ENCODE measurements at regions not wholly inside any gene's neighbourhood (a gene's known extent, or its start where the extent isn't known, plus 50 kb on each side); places are given as distances from the start of the nearest gene placed in this dataset.

DNA sequence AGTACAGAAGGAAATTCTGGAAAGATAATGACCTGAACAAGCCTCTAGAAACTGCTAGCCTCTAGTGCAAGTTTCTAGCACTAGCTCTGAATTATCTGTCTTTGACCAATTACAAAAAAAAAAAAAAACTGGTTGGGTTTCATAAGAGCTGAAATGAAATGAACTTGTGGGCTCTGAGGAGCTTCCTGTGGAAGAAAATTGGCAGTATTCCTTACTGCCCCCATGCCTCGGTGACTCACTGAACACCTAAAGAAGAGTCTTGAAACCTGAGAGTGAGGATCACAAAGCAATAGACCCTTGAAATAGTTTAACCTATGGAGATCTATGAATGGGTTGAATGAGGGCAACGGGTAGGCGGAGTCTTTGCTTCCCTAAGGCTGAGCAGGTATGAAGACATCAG, 263.6 kb upstream of the RASA1 start:
- Histone ChIP-seq H3K4me3 (ENCODE audit: low read length) (no peak overlapping the region), H3K4me1 (ENCODE audit: control insufficient read depth, insufficient read depth, low read length) (no peaks in the 10 kb centered on the region), H3K27ac (ENCODE audit: low read depth, low read length) (no peak overlapping the region), H3K9ac (ENCODE audit: low read length) (no peak overlapping the region), H3K27me3 (ENCODE audit: control insufficient read depth, insufficient read depth, low read length) (no peaks in the 10 kb centered on the region), H3K36me3 (ENCODE audit: control insufficient read depth, insufficient read depth, low read length) (no peaks in the 10 kb centered on the region)

DNA sequence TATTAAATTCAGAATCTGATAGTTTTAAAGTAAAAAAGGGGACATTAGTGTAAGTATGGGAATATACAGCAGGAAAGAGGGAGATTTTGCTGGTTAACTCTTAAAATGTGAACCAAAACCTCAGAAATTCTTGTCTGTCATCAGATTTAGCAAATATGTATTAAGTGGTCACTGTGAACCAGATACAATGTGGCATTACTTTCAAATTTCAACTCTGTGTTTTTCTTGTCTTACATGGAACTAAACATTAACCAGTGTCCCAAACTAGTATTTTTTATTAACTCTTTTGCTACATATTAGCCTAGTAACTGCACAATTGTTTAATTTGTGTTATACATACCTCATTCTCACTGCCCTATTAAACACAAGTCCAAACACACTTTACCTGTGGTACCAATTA, 259.9 kb upstream of the RASA1 start:
- no peaks in the 10 kb centered on the region for H3K4me1 ChIP-seq (ENCODE audit: control insufficient read depth, insufficient read depth, low read length)
- no peaks in the 10 kb centered on the region for H3K36me3 ChIP-seq (ENCODE audit: control insufficient read depth, insufficient read depth, low read length)
- no peak overlapping the region for H3K4me3 ChIP-seq (ENCODE audit: low read length)
- no peaks in the 10 kb centered on the region for H3K27me3 ChIP-seq (ENCODE audit: control insufficient read depth, insufficient read depth, low read length)
- H3K27ac ChIP-seq (ENCODE audit: low read depth, low read length): no peak overlapping the region
- H3K9ac ChIP-seq (ENCODE audit: low read length): no peak overlapping the region

DNA sequence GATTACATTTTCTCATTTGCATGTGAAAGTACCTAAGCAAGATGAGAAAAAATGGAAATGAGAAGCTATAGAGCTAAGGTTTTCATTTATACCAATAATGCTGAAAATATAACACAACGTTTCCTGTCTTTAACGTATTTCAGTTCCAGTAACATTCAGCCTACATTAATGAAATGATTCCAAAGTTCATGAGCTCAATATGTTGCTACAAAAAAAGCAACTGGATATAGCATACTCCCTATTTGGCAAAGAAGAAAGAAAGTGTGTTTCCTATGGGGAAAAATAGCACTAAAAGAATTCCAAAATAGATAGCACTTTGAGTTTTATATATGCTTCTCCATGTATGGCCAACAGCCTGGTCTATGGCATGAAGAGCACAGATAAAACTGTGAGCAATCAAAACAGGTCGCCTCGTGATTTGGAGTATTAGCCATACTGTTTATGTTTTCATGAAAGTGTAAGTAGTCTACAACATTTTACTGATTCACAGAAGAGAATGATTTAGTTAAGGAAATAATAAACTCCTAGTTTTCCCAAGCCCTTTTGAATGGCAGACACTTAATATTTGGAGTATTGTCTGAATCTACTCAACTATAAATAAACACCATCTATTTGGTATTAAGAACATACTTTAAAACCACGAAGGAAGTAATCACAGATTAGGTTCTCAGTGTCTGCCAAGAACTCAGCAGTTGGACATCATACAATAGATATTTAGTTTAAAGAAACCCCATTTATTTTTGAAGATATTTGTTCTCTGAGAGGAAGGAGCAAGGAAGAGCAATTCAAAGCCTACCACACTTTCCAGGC, 258.7 kb upstream of the RASA1 start:
- no peaks in the 10 kb centered on the region for H3K4me1 ChIP-seq (ENCODE audit: control insufficient read depth, insufficient read depth, low read length)
- H3K4me3 ChIP-seq (ENCODE audit: low read length): no peak overlapping the region
- H3K27ac ChIP-seq (ENCODE audit: low read depth, low read length): no peak overlapping the region
- no peaks in the 10 kb centered on the region for H3K36me3 ChIP-seq (ENCODE audit: control insufficient read depth, insufficient read depth, low read length)
- H3K9ac ChIP-seq (ENCODE audit: low read length): no peak overlapping the region
- no peaks in the 10 kb centered on the region for H3K27me3 ChIP-seq (ENCODE audit: control insufficient read depth, insufficient read depth, low read length)

GRCh38 chr5:87010736-87011135, 256.9 kb upstream of the RASA1 start:
- no peak overlapping the region for H3K27ac ChIP-seq (ENCODE audit: low read depth, low read length)
- H3K36me3 ChIP-seq (ENCODE audit: control insufficient read depth, insufficient read depth, low read length): no peaks in the 10 kb centered on the region
- H3K9ac ChIP-seq (ENCODE audit: low read length): no peak overlapping the region
- no peaks in the 10 kb centered on the region for H3K4me1 ChIP-seq (ENCODE audit: control insufficient read depth, insufficient read depth, low read length)
- H3K4me3 ChIP-seq (ENCODE audit: low read length): no peak overlapping the region
- H3K27me3 ChIP-seq (ENCODE audit: control insufficient read depth, insufficient read depth, low read length): no peaks in the 10 kb centered on the region

- no peaks in the 10 kb centered on the region for H3K36me3 ChIP-seq (ENCODE audit: control insufficient read depth, insufficient read depth, low read length)
- no peak overlapping the region for H3K4me3 ChIP-seq (ENCODE audit: low read length)
- H3K4me1 ChIP-seq (ENCODE audit: control insufficient read depth, insufficient read depth, low read length): no peaks in the 10 kb centered on the region
- no peaks in the 10 kb centered on the region for H3K27me3 ChIP-seq (ENCODE audit: control insufficient read depth, insufficient read depth, low read length)
- H3K27ac ChIP-seq (ENCODE audit: low read depth, low read length): no peak overlapping the region
- no peak overlapping the region for H3K9ac ChIP-seq (ENCODE audit: low read length)
These were observed 251.8 kb upstream of the RASA1 start for GRCh38 chr5:87015901-87016300.

GRCh38 chr5:87020099-87020934, 247.4 kb upstream of the RASA1 start:
- H3K4me1 ChIP-seq (ENCODE audit: control insufficient read depth, insufficient read depth, low read length): no peaks in the 10 kb centered on the region
- no peak overlapping the region for H3K4me3 ChIP-seq (ENCODE audit: low read length)
- H3K27me3 ChIP-seq (ENCODE audit: control insufficient read depth, insufficient read depth, low read length): no peaks in the 10 kb centered on the region
- no peak overlapping the region for H3K9ac ChIP-seq (ENCODE audit: low read length)
- H3K27ac ChIP-seq (ENCODE audit: low read depth, low read length): no peak overlapping the region
- H3K36me3 ChIP-seq (ENCODE audit: control insufficient read depth, insufficient read depth, low read length): no peaks in the 10 kb centered on the region

DNA sequence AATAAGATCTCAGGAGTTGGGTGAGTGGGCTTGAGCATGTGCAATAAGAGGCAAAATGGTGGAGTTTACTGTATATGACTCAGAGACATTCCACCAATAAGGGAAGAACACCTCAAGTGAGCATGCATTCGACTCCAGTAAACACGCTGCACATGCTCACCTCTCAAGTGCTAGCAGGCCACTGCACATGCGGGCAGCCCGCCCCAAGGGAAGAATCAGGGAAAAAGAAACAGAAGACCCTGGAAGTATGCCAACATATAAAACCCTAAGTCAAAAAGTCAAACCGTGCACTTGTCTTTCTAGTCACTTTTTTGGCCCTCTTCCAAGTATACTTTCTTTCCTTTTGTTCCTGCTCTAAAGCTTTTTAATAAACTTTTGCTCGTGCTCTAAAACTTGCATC, 245.3 kb upstream of the RASA1 start:
- H3K9ac ChIP-seq (ENCODE audit: low read length): no peak overlapping the region
- no peak overlapping the region for H3K4me3 ChIP-seq (ENCODE audit: low read length)
- no peaks in the 10 kb centered on the region for H3K4me1 ChIP-seq (ENCODE audit: control insufficient read depth, insufficient read depth, low read length)
- H3K36me3 ChIP-seq (ENCODE audit: control insufficient read depth, insufficient read depth, low read length): no peaks in the 10 kb centered on the region
- H3K27me3 ChIP-seq (ENCODE audit: control insufficient read depth, insufficient read depth, low read length): no peaks in the 10 kb centered on the region
- no peak overlapping the region for H3K27ac ChIP-seq (ENCODE audit: low read depth, low read length)

DNA sequence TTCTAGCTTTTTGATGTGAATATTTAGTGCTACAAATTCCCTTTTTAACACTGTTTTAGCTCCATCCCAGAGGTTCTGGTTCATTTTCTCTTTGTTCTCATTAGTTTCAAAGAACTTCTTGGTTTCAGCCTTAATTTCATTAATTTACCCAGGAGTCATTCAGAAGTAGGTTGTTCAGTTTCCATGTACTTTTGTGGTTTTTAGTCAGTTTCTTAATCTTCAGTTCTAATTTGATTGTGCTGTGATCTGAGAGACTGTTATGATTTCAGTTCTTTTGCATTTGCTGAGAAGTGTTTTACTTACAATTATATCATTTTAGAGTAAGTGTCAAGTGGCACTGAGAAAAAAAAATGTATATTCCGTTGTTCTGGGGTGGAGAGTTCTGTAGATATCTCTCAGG, 240.1 kb upstream of the RASA1 start:
- H3K36me3 ChIP-seq (ENCODE audit: control insufficient read depth, insufficient read depth, low read length): no peaks in the 10 kb centered on the region
- H3K27me3 ChIP-seq (ENCODE audit: control insufficient read depth, insufficient read depth, low read length): no peaks in the 10 kb centered on the region

DNA sequence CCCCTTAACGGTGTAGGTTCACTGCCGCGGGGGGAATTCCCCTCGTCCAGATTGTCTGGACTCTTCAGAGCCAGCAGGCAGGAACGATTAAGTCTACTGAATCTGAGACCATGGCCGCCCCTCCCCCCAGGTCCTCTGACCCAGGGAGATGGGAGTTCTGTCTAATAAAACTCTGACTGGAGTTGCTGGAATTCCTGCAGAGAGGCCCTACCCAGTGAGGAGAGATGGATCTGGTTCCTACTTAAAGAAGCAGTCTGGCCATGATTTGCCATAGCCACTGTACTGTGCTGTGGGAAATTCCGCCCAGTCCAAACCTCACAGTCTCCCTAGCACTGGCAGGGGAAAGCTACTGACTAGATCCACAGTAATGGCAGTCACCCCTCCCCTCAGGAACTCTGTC, 237.7 kb upstream of the RASA1 start:
- Histone ChIP-seq H3K9ac (ENCODE audit: low read length) (no peak overlapping the region), H3K27ac (ENCODE audit: low read depth, low read length) (no peak overlapping the region), H3K4me1 (ENCODE audit: control insufficient read depth, insufficient read depth, low read length) (no peaks in the 10 kb centered on the region), H3K36me3 (ENCODE audit: control insufficient read depth, insufficient read depth, low read length) (no peaks in the 10 kb centered on the region), H3K4me3 (ENCODE audit: low read length) (no peak overlapping the region), H3K27me3 (ENCODE audit: control insufficient read depth, insufficient read depth, low read length) (no peaks in the 10 kb centered on the region)

More for the DNA sequence above, 240.1 kb upstream of the RASA1 start:
- no peak overlapping the region for H3K4me3 ChIP-seq (ENCODE audit: low read length)
- H3K9ac ChIP-seq (ENCODE audit: low read length): no peak overlapping the region
- H3K27ac ChIP-seq (ENCODE audit: low read depth, low read length): no peak overlapping the region
- H3K4me1 ChIP-seq (ENCODE audit: control insufficient read depth, insufficient read depth, low read length): no peaks in the 10 kb centered on the region

- H3K27ac ChIP-seq (ENCODE audit: low read depth, low read length): no peak overlapping the region
- no peaks in the 10 kb centered on the region for H3K4me1 ChIP-seq (ENCODE audit: control insufficient read depth, insufficient read depth, low read length)
- H3K9ac ChIP-seq (ENCODE audit: low read length): no peak overlapping the region
- H3K36me3 ChIP-seq (ENCODE audit: control insufficient read depth, insufficient read depth, low read length): no peaks in the 10 kb centered on the region
- H3K4me3 ChIP-seq (ENCODE audit: low read length): no peak overlapping the region
- H3K27me3 ChIP-seq (ENCODE audit: control insufficient read depth, insufficient read depth, low read length): no peaks in the 10 kb centered on the region
These were observed 237.0 kb upstream of the RASA1 start for GRCh38 chr5:87030699-87031098.

DNA sequence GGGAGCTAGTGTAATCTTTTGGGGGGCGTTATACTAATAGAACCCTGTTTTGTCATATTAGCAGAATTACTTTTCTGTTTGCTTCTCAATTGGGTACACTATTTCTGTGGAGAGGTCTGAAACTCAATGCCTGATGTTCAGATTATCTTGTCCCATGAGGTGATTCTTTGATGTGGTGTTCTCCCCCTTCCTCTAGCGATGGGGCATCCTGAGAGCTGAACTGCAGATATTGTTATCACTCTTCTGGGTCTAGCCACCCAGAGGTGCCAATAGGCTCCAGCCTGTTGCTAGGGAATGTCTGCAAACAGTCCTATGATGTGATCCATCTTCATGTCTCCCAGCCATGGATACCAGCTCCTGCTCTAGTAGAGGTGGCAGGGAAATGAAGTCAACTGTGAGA, 233.1 kb upstream of the RASA1 start:
- Histone ChIP-seq H3K27ac (ENCODE audit: low read depth, low read length) (no peak overlapping the region), H3K27me3 (ENCODE audit: control insufficient read depth, insufficient read depth, low read length) (no peaks in the 10 kb centered on the region), H3K4me1 (ENCODE audit: control insufficient read depth, insufficient read depth, low read length) (no peaks in the 10 kb centered on the region)

DNA sequence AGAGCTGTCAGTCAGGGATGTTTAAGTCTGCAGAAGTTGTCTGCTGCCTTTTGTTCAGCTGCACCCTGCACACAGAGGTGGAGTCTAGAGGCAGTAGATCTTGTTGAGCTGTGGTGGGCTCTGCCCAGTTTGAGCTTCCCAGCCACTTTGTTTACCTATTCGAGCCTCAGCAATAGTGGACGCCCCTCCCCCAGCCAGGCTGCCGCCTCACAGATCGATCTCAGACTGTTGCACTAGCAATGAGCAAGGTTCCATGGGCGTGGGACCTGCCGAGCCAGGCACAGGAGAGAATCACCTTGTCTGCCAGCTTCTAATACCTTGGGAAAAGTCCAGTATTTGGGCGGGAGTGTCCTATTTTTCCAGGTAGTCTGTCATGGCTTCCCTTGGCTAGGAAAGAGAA, 225.1 kb upstream of the RASA1 start:
- Histone ChIP-seq H3K9ac (ENCODE audit: low read length) (no peak overlapping the region), H3K27ac (ENCODE audit: low read depth, low read length) (no peak overlapping the region), H3K4me3 (ENCODE audit: low read length) (no peak overlapping the region), H3K36me3 (ENCODE audit: control insufficient read depth, insufficient read depth, low read length) (no peaks in the 10 kb centered on the region), H3K4me1 (ENCODE audit: control insufficient read depth, insufficient read depth, low read length) (no peaks in the 10 kb centered on the region), H3K27me3 (ENCODE audit: control insufficient read depth, insufficient read depth, low read length) (no peaks in the 10 kb centered on the region)

More for the DNA sequence above, 233.1 kb upstream of the RASA1 start:
- Histone ChIP-seq H3K9ac (ENCODE audit: low read length) (no peak overlapping the region), H3K4me3 (ENCODE audit: low read length) (no peak overlapping the region), H3K36me3 (ENCODE audit: control insufficient read depth, insufficient read depth, low read length) (no peaks in the 10 kb centered on the region)

Measured in rectal smooth muscle tissue (tissue), 1 donor.